Endothelial cell of umbilical vein (primary cell): ENCODE measurements at regions not wholly inside any gene's neighbourhood (a gene's known extent, or its start where the extent isn't known, plus 50 kb on each side); places are given as distances from the start of the nearest gene placed in this dataset.

Source experiments
- BruUV-seq: library from RNA; stranded (reverse); fragments of 400-500 nt; replicated peaks from 2 replicates; lab custom pipeline; 2021; lab: Mats Ljungman, UMichigan
- CTCF ChIA-PET: fragments of 300-600, 350-600 bp; sonication (Branson Sonifier 250); formaldehyde crosslinking; loops from one replicate; lab custom pipeline; 2021; ENCODE audit warnings: antibody characterized with exemption, inconsistent platforms; lab: Charles Lee
- POLR2A ChIA-PET: fragments of 300-600, 350-600 bp; sonication (Branson Sonifier 250); formaldehyde crosslinking; loops from one replicate; lab custom pipeline; 2021; ENCODE audit warnings: antibody characterized with exemption, inconsistent platforms; lab: Charles Lee
- DNase-seq: peaks from one replicate; pipeline ENCODE4 v3.0.0-alpha.2; 2011; ENCODE audit warnings: low read depth, low spot score
- FAIRE-seq: peaks from 2 replicates; lab custom pipeline; 2011; peaks lifted over from hg19 to GRCh38; lab: Jason Lieb, UNC
- H2AFZ ChIP-seq: 2 replicates; pipeline ENCODE4 v1.6.0; 2012; ENCODE audit warnings: low read depth, low read length, control low read depth, inconsistent platforms
- H3K27ac ChIP-seq: 2 replicates; pipeline ENCODE4 v1.5.1; 2011; ENCODE audit warnings: low read depth, mild to moderate bottlenecking, control low read depth, low read length, moderate library complexity; ENCODE audit not compliant: insufficient read depth
- H3K27me3 ChIP-seq, 2 experiments: 2 replicates each; pipeline versions ENCODE4 v1.6.0 to v1.6.1; 2011; ENCODE audit warnings: low read length in 2 of 2, mixed read lengths in 1 of 2; ENCODE audit not compliant: control insufficient read depth in 2 of 2, insufficient read depth in 2 of 2
- H3K36me3 ChIP-seq, 2 experiments: 2 replicates in 1 of 2; 3 replicates in 1 of 2; pipeline ENCODE4 v1.5.1; 2011; ENCODE audit warnings: low read length in 2 of 2, mild to moderate bottlenecking in 1 of 2, moderate library complexity in 1 of 2; ENCODE audit not compliant: control insufficient read depth in 2 of 2, insufficient read depth in 2 of 2; ENCODE audit errors: extremely low read depth in 1 of 2
- H3K4me1 ChIP-seq: 3 replicates; pipeline ENCODE4 v1.5.1; 2011; ENCODE audit warnings: mild to moderate bottlenecking, low read length; ENCODE audit not compliant: control insufficient read depth, insufficient read depth; ENCODE audit errors: extremely low read depth
- H3K4me2 ChIP-seq: 2 replicates; pipeline ENCODE4 v1.6.1; 2011; ENCODE audit warnings: low read length, control low read depth, mixed read lengths; ENCODE audit not compliant: insufficient read depth
- H3K4me3 ChIP-seq, 3 experiments: fragments of 200-600 bp in 1 of 3; sonication (generic), shearing (Covaris generic) in 1 of 3; replicated peaks in 1 of 3; 2 replicates each; pipeline ENCODE4 v1.5.1; 2011 to 2016; ENCODE audit warnings: control low read depth in 3 of 3, low read length in 3 of 3, mild to moderate bottlenecking in 2 of 3, inconsistent platforms in 1 of 3, low read depth in 1 of 3, moderate library complexity in 1 of 3; ENCODE audit not compliant: insufficient read depth in 1 of 3
- H3K79me2 ChIP-seq: 2 replicates; pipeline ENCODE4 v1.6.0; 2012; ENCODE audit warnings: low read length, inconsistent platforms; ENCODE audit not compliant: control insufficient read depth, insufficient read depth
- H3K9ac ChIP-seq: replicated peaks from 2 replicates; pipeline ENCODE3; 2011; ENCODE audit warnings: low read length, control low read depth; ENCODE audit not compliant: insufficient read depth; ENCODE audit errors: extremely low read depth
- H3K9me1 ChIP-seq: replicated peaks from 3 replicates; pipeline ENCODE4 v1.6.0; 2011; ENCODE audit warnings: mild to moderate bottlenecking, low read length; ENCODE audit not compliant: control insufficient read depth, insufficient read depth; ENCODE audit errors: extremely low read depth
- H3K9me3 ChIP-seq: replicated peaks from 2 replicates; pipeline ENCODE4 v1.5.1; 2012; ENCODE audit warnings: low read length, inconsistent platforms; ENCODE audit not compliant: control insufficient read depth, insufficient read depth
- H4K20me1 ChIP-seq: replicated peaks from 2 replicates; pipeline ENCODE3; 2011; ENCODE audit warnings: mild to moderate bottlenecking, low read length; ENCODE audit not compliant: control insufficient read depth, insufficient read depth; ENCODE audit errors: extremely low read depth
- CTCF ChIP-seq, 2 donors: IDR thresholded peaks; 1 replicate in 1 of 2; 2 replicates in 1 of 2; pipeline ENCODE4 v1.5.1; 2011; ENCODE audit warnings: low read length in 2 of 2, mild to moderate bottlenecking in 2 of 2, moderate library complexity in 2 of 2, control low read depth in 1 of 2, inconsistent platforms in 1 of 2, low read depth in 1 of 2; ENCODE audit not compliant: insufficient read depth in 1 of 2; ENCODE audit errors: extremely low read depth in 1 of 2
- EZH2 ChIP-seq: IDR thresholded peaks from 2 replicates; pipeline ENCODE4 v1.6.1; 2012; ENCODE audit warnings: borderline replicate concordance, low read depth, mild to moderate bottlenecking, moderate library complexity, low read length, inconsistent platforms; ENCODE audit not compliant: severe bottlenecking
- FOS ChIP-seq: IDR thresholded peaks from 2 replicates; pipeline ENCODE4 v1.6.1; 2011; ENCODE audit warnings: mild to moderate bottlenecking, low read length, moderate library complexity, borderline replicate concordance; ENCODE audit not compliant: insufficient read depth
- GATA2 ChIP-seq: IDR thresholded peaks from 2 replicates; pipeline ENCODE4 v1.7.0; 2011; ENCODE audit warnings: low read depth, mild to moderate bottlenecking, moderate library complexity, mixed read lengths, low read length; ENCODE audit not compliant: insufficient read length, insufficient read depth
- JUN ChIP-seq: IDR thresholded peaks from 2 replicates; pipeline ENCODE4 v1.6.1; 2011; ENCODE audit warnings: borderline replicate concordance, low read depth; ENCODE audit not compliant: insufficient read length, insufficient read depth
- MAX ChIP-seq: IDR thresholded peaks from 2 replicates; pipeline ENCODE4 v1.6.1; 2011; ENCODE audit not compliant: insufficient read depth, insufficient read length
- MYC ChIP-seq: IDR thresholded peaks from one replicate; pipeline ENCODE4 v1.6.1; 2011; ENCODE audit warnings: mild to moderate bottlenecking, low read depth, low read length
- POLR2A ChIP-seq: IDR thresholded peaks from 2 replicates; pipeline ENCODE4 v1.6.1; 2012; ENCODE audit warnings: low read depth, mild to moderate bottlenecking, control low read depth, low read length
- POLR2AphosphoS5 ChIP-seq: IDR thresholded peaks from 2 replicates; pipeline ENCODE4 v1.6.1; 2012; ENCODE audit warnings: low read depth, mild to moderate bottlenecking, control low read depth, low read length, moderate library complexity; ENCODE audit not compliant: insufficient read depth
- dilution Hi-C: fragments of 300-500 bp; cut with MboI; formaldehyde crosslinking; loops from one replicate; pipeline ENCODE4 v1.15.0; 2019; ENCODE audit warnings: low sequenced_read_pairs; ENCODE audit not compliant: extremely low pct_ligation_motif_present
- intact Hi-C: fragments of 100-400 bp; cut with micrococcal nuclease; formaldehyde crosslinking; loops from one replicate; pipeline ENCODE4 v1.10.0; 2022

GRCh38 chr4:169921732-169922131, 104.5 kb downstream of the MFAP3L start:
- no peak overlapping the region for H3K4me3 ChIP-seq
- no peaks in the 10 kb centered on the region for H3K9me3 ChIP-seq
- DNase-seq (no peak), FAIRE-seq (no peak)
- H3K36me3 ChIP-seq = no peaks in the 10 kb centered on the region
- no peak overlapping the region for H2AFZ ChIP-seq
- intact Hi-C loops = no loop called here
- H3K27me3 ChIP-seq = no peaks in the 10 kb centered on the region
- H3K27ac ChIP-seq = no peak overlapping the region
- H3K9ac ChIP-seq = no peak overlapping the region
- TF ChIP-seq JUN (no peak), EZH2 (no peak), MAX (no peak), CTCF (IDR thresholded peaks at IDR 0.05; ENCODE audit: extremely low read depth in 1 of 2, insufficient read depth in 1 of 2, low read depth in 1 of 2, low read length in 2 of 2) (no peak), POLR2AphosphoS5 (no peak), MYC (no peak), GATA2 (no peak), POLR2A (no peak), FOS (no peak)
- CTCF ChIA-PET = no interaction called here
- no peaks in the 10 kb centered on the region for H3K9me1 ChIP-seq
- dilution Hi-C loops = no loop called here
- no peaks in the 10 kb centered on the region for H3K79me2 ChIP-seq
- BruUV-seq = no TSS peak
- H4K20me1 ChIP-seq = no peaks in the 10 kb centered on the region
- POLR2A ChIA-PET = no interaction called here
- H3K4me2 ChIP-seq = no peak overlapping the region
- H3K4me1 ChIP-seq = no peaks in the 10 kb centered on the region
